ENCODE measurements at regions not wholly inside any gene's neighbourhood (a gene's known extent, or its start where the extent isn't known, plus 50 kb on each side); places are given as distances from the start of the nearest gene placed in this dataset.

DNA sequence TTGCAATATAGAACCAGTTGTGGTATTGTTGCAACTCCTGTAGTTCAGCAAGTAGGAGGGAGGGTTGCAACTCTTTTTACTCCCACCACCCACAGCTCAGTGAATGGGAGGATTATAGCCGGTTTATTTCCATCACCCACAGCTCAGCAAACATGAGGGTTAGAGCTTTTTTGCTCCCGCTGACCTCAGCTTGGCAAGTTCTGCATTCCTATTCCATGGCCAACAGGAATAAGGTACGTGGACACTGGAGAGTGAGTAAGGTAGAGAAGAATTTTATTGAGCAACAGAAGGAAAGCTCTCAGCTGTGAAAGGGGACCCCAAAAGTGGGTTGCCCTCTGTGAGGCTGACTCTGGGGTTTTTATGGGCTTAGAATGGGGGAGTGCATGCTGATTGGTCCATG, 167.1 kb upstream of the SMIM30 start:
- Histone ChIP-seq H4K20me1 (ENCODE audit: insufficient read depth) (no peaks in the 10 kb centered on the region), H3F3A (ENCODE audit: insufficient read depth, low read length, poor library complexity, severe bottlenecking) (no peaks in the 10 kb centered on the region), H3K27me3 (ENCODE audit: insufficient read depth, low read depth, low read length) (no peaks in the 10 kb centered on the region), H3K9me3 (ENCODE audit: low read length) (no peaks in the 10 kb centered on the region), H3K79me2 (replicated peaks; ENCODE audit: insufficient read depth, low read length) (no peaks in the 10 kb centered on the region), H3K27ac (ENCODE audit: low read length) (no peak overlapping the region), H2AFZ (ENCODE audit: low read depth, low read length) (no peak overlapping the region), H3K9me2 (ENCODE audit: insufficient read depth, low read length) (no peaks in the 10 kb centered on the region), H3K36me3 (ENCODE audit: insufficient read depth, low read length) (no peaks in the 10 kb centered on the region), H3K4me2 (ENCODE audit: low read length) (no peak overlapping the region), H3K9ac (ENCODE audit: low read length) (no peak overlapping the region), H3K4me3 (ENCODE audit: low read length) (no peak overlapping the region)
- TF ChIP-seq EP300 (conservative IDR thresholded peaks at IDR 0.05; ENCODE audit: poor library complexity, severe bottlenecking) = no peak
- TF ChIP-seq RAD21 (conservative IDR thresholded peaks at IDR 0.05) = no peak
- no peak for TF ChIP-seq POLR2AphosphoS5 (IDR thresholded peaks at IDR 0.05)

DNA sequence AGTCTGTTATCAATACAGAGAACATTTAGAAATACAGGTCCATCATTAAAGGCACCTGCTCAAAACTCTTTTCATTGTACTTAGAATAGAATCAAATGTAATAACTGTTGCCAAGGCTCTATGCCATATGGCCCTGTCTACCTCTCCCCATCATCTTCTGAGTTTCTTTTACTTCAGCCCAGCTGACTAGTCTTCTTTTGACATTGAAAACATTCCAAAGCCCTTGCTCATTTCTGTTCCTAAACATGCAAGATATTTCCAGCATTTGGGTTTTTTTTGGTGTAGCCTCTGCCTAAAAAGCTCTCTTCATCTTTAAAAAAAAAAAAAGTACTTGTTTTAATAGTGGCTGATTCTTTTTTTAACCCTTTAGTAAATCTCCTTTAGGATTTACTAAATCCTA, 165.5 kb upstream of the SMIM30 start:
- no peaks in the 10 kb centered on the region for H3K27me3 ChIP-seq (ENCODE audit: insufficient read depth, low read depth, low read length)
- no peak overlapping the region for H3K9ac ChIP-seq (ENCODE audit: low read length)
- H3K9me2 ChIP-seq (ENCODE audit: insufficient read depth, low read length) = no peaks in the 10 kb centered on the region
- no peak overlapping the region for H3K4me3 ChIP-seq (ENCODE audit: low read length)
- TF ChIP-seq SMC3 (conservative IDR thresholded peaks at IDR 0.05; ENCODE audit: poor library complexity) = no peak
- no peak for TF ChIP-seq EZH2 (IDR thresholded peaks at IDR 0.05; ENCODE audit: borderline replicate concordance, insufficient read depth, low read length, poor library complexity, severe bottlenecking)
- H3F3A ChIP-seq (ENCODE audit: insufficient read depth, low read length, poor library complexity, severe bottlenecking) = no peaks in the 10 kb centered on the region
- H3K79me2 ChIP-seq (replicated peaks; ENCODE audit: insufficient read depth, low read length) = no peaks in the 10 kb centered on the region
- no peak overlapping the region for H3K4me2 ChIP-seq (ENCODE audit: low read length)
- no peak overlapping the region for H2AFZ ChIP-seq (ENCODE audit: low read depth, low read length)
- H3K36me3 ChIP-seq (ENCODE audit: insufficient read depth, low read length) = no peaks in the 10 kb centered on the region
- no peak overlapping the region for H3K27ac ChIP-seq (ENCODE audit: low read length)
- H3K9me3 ChIP-seq (ENCODE audit: low read length) = no peaks in the 10 kb centered on the region
- no peaks in the 10 kb centered on the region for H4K20me1 ChIP-seq (ENCODE audit: insufficient read depth)

DNA sequence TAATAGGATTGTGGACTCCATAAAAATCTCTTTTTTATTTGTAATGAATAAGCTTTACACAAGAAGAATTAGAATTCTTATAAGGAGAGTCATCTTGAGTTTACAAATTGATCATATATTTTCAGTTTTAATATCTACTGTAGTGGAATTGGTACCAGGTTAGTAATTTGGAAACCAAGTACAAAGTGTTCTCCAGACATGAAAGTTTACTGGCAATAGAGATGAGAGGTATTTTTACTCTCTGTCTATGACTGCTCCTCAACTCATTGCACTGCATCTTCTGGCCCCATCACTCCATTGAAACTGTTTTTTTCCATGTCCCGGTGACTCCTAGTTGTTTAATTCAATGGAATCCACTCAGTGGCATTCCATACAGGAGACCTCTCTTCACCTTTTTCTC, 164.5 kb upstream of the SMIM30 start:
- no peaks in the 10 kb centered on the region for H4K20me1 ChIP-seq (ENCODE audit: insufficient read depth)
- no peaks in the 10 kb centered on the region for H3F3A ChIP-seq (ENCODE audit: insufficient read depth, low read length, poor library complexity, severe bottlenecking)
- H3K4me2 ChIP-seq (ENCODE audit: low read length) = no peak overlapping the region
- no peak overlapping the region for H3K4me3 ChIP-seq (ENCODE audit: low read length)
- H3K9ac ChIP-seq (ENCODE audit: low read length) = no peak overlapping the region
- no peaks in the 10 kb centered on the region for H3K27me3 ChIP-seq (ENCODE audit: insufficient read depth, low read depth, low read length)
- no peaks in the 10 kb centered on the region for H3K36me3 ChIP-seq (ENCODE audit: insufficient read depth, low read length)
- H2AFZ ChIP-seq (ENCODE audit: low read depth, low read length) = no peak overlapping the region
- TF ChIP-seq, protein P1, sequence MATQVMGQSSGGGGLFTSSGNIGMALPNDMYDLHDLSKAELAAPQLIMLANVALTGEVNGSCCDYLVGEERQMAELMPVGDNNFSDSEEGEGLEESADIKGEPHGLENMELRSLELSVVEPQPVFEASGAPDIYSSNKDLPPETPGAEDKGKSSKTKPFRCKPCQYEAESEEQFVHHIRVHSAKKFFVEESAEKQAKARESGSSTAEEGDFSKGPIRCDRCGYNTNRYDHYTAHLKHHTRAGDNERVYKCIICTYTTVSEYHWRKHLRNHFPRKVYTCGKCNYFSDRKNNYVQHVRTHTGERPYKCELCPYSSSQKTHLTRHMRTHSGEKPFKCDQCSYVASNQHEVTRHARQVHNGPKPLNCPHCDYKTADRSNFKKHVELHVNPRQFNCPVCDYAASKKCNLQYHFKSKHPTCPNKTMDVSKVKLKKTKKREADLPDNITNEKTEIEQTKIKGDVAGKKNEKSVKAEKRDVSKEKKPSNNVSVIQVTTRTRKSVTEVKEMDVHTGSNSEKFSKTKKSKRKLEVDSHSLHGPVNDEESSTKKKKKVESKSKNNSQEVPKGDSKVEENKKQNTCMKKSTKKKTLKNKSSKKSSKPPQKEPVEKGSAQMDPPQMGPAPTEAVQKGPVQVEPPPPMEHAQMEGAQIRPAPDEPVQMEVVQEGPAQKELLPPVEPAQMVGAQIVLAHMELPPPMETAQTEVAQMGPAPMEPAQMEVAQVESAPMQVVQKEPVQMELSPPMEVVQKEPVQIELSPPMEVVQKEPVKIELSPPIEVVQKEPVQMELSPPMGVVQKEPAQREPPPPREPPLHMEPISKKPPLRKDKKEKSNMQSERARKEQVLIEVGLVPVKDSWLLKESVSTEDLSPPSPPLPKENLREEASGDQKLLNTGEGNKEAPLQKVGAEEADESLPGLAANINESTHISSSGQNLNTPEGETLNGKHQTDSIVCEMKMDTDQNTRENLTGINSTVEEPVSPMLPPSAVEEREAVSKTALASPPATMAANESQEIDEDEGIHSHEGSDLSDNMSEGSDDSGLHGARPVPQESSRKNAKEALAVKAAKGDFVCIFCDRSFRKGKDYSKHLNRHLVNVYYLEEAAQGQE (IDR thresholded peaks at IDR 0.05; ENCODE audit: borderline replicate concordance) = no peak
- no peak for TF ChIP-seq TAF1 (IDR thresholded peaks at IDR 0.05; ENCODE audit: low read depth)
- no peak for TF ChIP-seq MXI1 (conservative IDR thresholded peaks at IDR 0.05; ENCODE audit: poor library complexity, severe bottlenecking)
- no peak for TF ChIP-seq POLR2AphosphoS5 (IDR thresholded peaks at IDR 0.05)
- TF ChIP-seq, protein P2, sequence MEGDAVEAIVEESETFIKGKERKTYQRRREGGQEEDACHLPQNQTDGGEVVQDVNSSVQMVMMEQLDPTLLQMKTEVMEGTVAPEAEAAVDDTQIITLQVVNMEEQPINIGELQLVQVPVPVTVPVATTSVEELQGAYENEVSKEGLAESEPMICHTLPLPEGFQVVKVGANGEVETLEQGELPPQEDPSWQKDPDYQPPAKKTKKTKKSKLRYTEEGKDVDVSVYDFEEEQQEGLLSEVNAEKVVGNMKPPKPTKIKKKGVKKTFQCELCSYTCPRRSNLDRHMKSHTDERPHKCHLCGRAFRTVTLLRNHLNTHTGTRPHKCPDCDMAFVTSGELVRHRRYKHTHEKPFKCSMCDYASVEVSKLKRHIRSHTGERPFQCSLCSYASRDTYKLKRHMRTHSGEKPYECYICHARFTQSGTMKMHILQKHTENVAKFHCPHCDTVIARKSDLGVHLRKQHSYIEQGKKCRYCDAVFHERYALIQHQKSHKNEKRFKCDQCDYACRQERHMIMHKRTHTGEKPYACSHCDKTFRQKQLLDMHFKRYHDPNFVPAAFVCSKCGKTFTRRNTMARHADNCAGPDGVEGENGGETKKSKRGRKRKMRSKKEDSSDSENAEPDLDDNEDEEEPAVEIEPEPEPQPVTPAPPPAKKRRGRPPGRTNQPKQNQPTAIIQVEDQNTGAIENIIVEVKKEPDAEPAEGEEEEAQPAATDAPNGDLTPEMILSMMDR (IDR thresholded peaks at IDR 0.05; ENCODE audit: poor library complexity, severe bottlenecking) = no peak
- TF ChIP-seq SMC3 (conservative IDR thresholded peaks at IDR 0.05; ENCODE audit: poor library complexity) = no peak
- TF ChIP-seq EP300 (conservative IDR thresholded peaks at IDR 0.05; ENCODE audit: poor library complexity, severe bottlenecking) = no peak
- TF ChIP-seq RAD21 (conservative IDR thresholded peaks at IDR 0.05) = no peak
- no peak for TF ChIP-seq EZH2 (IDR thresholded peaks at IDR 0.05; ENCODE audit: borderline replicate concordance, insufficient read depth, low read length, poor library complexity, severe bottlenecking)
- no peak overlapping the region for H3K27ac ChIP-seq (ENCODE audit: low read length)
- no peaks in the 10 kb centered on the region for H3K9me3 ChIP-seq (ENCODE audit: low read length)
- H3K9me2 ChIP-seq (ENCODE audit: insufficient read depth, low read length) = no peaks in the 10 kb centered on the region
- H3K79me2 ChIP-seq (replicated peaks; ENCODE audit: insufficient read depth, low read length) = no peaks in the 10 kb centered on the region
